GM10248 (cell line): ENCODE measurements at regions not wholly inside any gene's neighbourhood (a gene's known extent, or its start where the extent isn't known, plus 50 kb on each side); places are given as distances from the start of the nearest gene placed in this dataset.

ENCODE experiments used
- CTCF ChIA-PET: fragments of 300-600 bp; sonication (Branson Sonifier 250); formaldehyde crosslinking; extraction: SDS; loops from one replicate; lab custom pipeline; 2021; ENCODE audit warnings: antibody characterized with exemption; lab: Yijun Ruan, JAX
- POLR2A ChIA-PET: fragments of 350-650 bp; sonication (Branson Sonifier 250); formaldehyde crosslinking; extraction: SDS; loops from one replicate; lab custom pipeline; 2020; ENCODE audit warnings: antibody characterized with exemption; lab: Yijun Ruan, JAX
- DNase-seq: peaks from one replicate; pipeline ENCODE4 v3.0.0; 2012; ENCODE audit errors: extremely low spot score
- TF ChIP-seq, protein P1 (sequence below): IDR thresholded peaks from 2 replicates; pipeline ENCODE4 v1.5.1; 2012; ENCODE audit warnings: mild to moderate bottlenecking, low read depth; ENCODE audit errors: extremely low read depth, missing control alignments, control extremely low read depth

GRCh38 chr3:78141269-78141668 lies 1101.4 kb downstream of the ROBO2 start:
- TF ChIP-seq, protein P1, sequence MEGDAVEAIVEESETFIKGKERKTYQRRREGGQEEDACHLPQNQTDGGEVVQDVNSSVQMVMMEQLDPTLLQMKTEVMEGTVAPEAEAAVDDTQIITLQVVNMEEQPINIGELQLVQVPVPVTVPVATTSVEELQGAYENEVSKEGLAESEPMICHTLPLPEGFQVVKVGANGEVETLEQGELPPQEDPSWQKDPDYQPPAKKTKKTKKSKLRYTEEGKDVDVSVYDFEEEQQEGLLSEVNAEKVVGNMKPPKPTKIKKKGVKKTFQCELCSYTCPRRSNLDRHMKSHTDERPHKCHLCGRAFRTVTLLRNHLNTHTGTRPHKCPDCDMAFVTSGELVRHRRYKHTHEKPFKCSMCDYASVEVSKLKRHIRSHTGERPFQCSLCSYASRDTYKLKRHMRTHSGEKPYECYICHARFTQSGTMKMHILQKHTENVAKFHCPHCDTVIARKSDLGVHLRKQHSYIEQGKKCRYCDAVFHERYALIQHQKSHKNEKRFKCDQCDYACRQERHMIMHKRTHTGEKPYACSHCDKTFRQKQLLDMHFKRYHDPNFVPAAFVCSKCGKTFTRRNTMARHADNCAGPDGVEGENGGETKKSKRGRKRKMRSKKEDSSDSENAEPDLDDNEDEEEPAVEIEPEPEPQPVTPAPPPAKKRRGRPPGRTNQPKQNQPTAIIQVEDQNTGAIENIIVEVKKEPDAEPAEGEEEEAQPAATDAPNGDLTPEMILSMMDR: no peak
- ChIA-PET POLR2A (no interaction called here), CTCF (interaction anchor here (1.1 to 1.9 kb wide), 2 partner anchors 13 to 23 kb away, joined by 3 to 4 read pairs; no protein-coding TSS in a partner anchor)
- no peak for DNase-seq

DNA sequence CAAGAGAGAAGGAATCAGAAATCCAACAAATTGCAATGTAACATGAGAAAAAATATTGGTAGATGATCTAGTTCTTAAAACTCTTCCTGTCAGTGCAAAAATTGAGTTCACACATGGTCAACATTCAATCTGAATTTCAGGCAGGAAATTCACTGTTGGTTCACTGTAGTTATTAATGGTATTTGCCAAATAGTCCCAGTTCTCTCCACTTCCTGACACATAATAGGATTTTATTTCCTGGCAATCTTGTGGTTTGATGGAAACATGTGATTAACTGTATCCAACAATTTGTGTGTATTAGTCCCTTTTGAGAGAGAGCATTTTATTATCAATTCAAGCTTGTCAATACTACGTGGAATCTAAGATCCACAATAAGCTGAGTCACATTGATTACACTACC lies 1103.1 kb downstream of the ROBO2 start:
- ChIA-PET CTCF (interaction anchor here (1.4 kb wide), 1 partner anchor 28 kb away, joined by 4 read pairs; no protein-coding TSS in a partner anchor), POLR2A (no interaction called here)
- DNase-seq: no peak

GRCh38 chr3:78148986-78149717 lies 1109.3 kb downstream of the ROBO2 start:
- ChIA-PET POLR2A (no interaction called here), CTCF (interaction anchor here (0.9 kb wide), 1 partner anchor 18 kb away, joined by 3 read pairs; no protein-coding TSS in a partner anchor)
- no peak for DNase-seq
- TF ChIP-seq, protein P1: no peak

More for the DNA sequence above, 1103.1 kb downstream of the ROBO2 start:
- TF ChIP-seq, protein P1: no peak

DNA sequence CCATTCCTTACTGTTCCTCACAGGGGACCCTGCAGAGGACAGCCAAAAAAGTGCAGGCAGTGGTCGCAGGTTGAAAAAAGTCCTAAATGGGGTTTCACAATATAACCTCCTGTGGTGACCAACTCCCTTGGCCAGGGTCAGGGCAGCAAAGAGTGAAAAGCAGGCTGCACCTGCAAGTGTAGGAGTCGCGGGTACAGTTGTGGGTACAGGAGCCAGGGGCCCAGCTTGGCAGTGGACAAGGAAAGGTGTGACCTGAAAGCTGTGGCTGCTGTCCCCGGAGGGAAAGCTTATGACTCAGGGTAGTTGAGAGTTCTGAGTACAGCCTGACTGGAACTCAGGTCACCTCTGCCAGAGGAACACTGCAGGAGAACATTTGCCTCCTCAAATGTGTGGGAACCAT lies 1114.1 kb downstream of the ROBO2 start:
- no peak for DNase-seq
- TF ChIP-seq, protein P1: no peak
- ChIA-PET CTCF (interaction anchor here (1.0 kb wide), 1 partner anchor 13 kb away, joined by 3 read pairs; no protein-coding TSS in a partner anchor), POLR2A (no interaction called here)

GRCh38 chr3:78154521-78155186 lies 1114.8 kb downstream of the ROBO2 start:
- TF ChIP-seq, protein P1: no peak
- no peak for DNase-seq
- ChIA-PET POLR2A (no interaction called here), CTCF (interaction anchor here (1.0 kb wide), 1 partner anchor 13 kb away, joined by 3 read pairs; no protein-coding TSS in a partner anchor)

GRCh38 chr3:78161736-78162135 lies 1121.8 kb downstream of the ROBO2 start:
- TF ChIP-seq, protein P1: no peak
- CTCF ChIA-PET: no interaction called here
- DNase-seq: no peak
- POLR2A ChIA-PET: no interaction called here
